GM21381 (cell line): ENCODE measurements at regions not wholly inside any gene's neighbourhood (a gene's known extent, or its start where the extent isn't known, plus 50 kb on each side); places are given as distances from the start of the nearest gene placed in this dataset.

ENCODE experiments used
- ATAC-seq: cut with Tn5 transposase; IDR thresholded peaks from one replicate; pipeline ENCODE4 v1.9.1; 2021; ENCODE audit warnings: mild to moderate bottlenecking, moderate library complexity; ENCODE audit not compliant: unreplicated experiment

GRCh38 chr4:121277194-121278105 lies 103.4 kb downstream of the QRFPR start:
- no peak for ATAC-seq

GRCh38 chr4:121273191-121273590 lies 107.6 kb downstream of the QRFPR start:
- ATAC-seq = no peak

GRCh38 chr4:121272526-121272925 lies 108.3 kb downstream of the QRFPR start:
- ATAC-seq = peak; percentile 70

GRCh38 chr4:121270389-121270788 lies 106.3 kb upstream of the TNIP3 start:
- ATAC-seq = no peak

GRCh38 chr4:121269001-121269400 lies 104.9 kb upstream of the TNIP3 start:
- no peak for ATAC-seq

- no peak for ATAC-seq
Observed at GRCh38 chr4:121266982-121267381, 102.9 kb upstream of the TNIP3 start.

- peak; percentile 5 for ATAC-seq
Observed at GRCh38 chr4:121256887-121257466, 92.9 kb upstream of the TNIP3 start.

GRCh38 chr4:121255986-121256750 lies 92.0 kb upstream of the TNIP3 start:
- ATAC-seq = peak; percentile 98

GRCh38 chr4:121253961-121254360 lies 89.8 kb upstream of the TNIP3 start:
- ATAC-seq = no peak

- ATAC-seq = peak; percentile 38
Observed at GRCh38 chr4:121252224-121252806, 88.2 kb upstream of the TNIP3 start.

- ATAC-seq = no peak
Observed at GRCh38 chr4:121248747-121249146, 84.6 kb upstream of the TNIP3 start.

- no peak for ATAC-seq
Observed at GRCh38 chr4:121246698-121247097, 82.6 kb upstream of the TNIP3 start.

GRCh38 chr4:121243485-121243884 lies 79.4 kb upstream of the TNIP3 start:
- ATAC-seq = peak; percentile 39

- no peak for ATAC-seq
Observed at GRCh38 chr4:121242188-121242750, 78.1 kb upstream of the TNIP3 start.

GRCh38 chr4:121239951-121240350 lies 75.8 kb upstream of the TNIP3 start:
- ATAC-seq = no peak

- no peak for ATAC-seq
Observed at GRCh38 chr4:121238461-121238860, 74.3 kb upstream of the TNIP3 start.

GRCh38 chr4:121237069-121237399 lies 72.9 kb upstream of the TNIP3 start:
- ATAC-seq = no peak

- ATAC-seq = no peak
Observed at GRCh38 chr4:121236353-121237068, 72.4 kb upstream of the TNIP3 start.

GRCh38 chr4:121233982-121234381 lies 69.9 kb upstream of the TNIP3 start:
- no peak for ATAC-seq

- no peak for ATAC-seq
Observed at GRCh38 chr4:121229993-121230392, 65.9 kb upstream of the TNIP3 start.
